ENCODE measurements at regions not wholly inside any gene's neighbourhood (a gene's known extent, or its start where the extent isn't known, plus 50 kb on each side); places are given as distances from the start of the nearest gene placed in this dataset.

- TF ChIP-seq EZH2phosphoT487 (IDR thresholded peaks at IDR 0.05; ENCODE audit: insufficient read depth, low read depth) (no peak), EZH2 (IDR thresholded peaks at IDR 0.05; ENCODE audit: insufficient read depth, poor library complexity, severe bottlenecking) (no peak)
Measured at GRCh38 chr2:19473350-19473749, 114.9 kb upstream of the OSR1 start.
